ENCODE measurements at regions not wholly inside any gene's neighbourhood (a gene's known extent, or its start where the extent isn't known, plus 50 kb on each side); places are given as distances from the start of the nearest gene placed in this dataset.

DNA sequence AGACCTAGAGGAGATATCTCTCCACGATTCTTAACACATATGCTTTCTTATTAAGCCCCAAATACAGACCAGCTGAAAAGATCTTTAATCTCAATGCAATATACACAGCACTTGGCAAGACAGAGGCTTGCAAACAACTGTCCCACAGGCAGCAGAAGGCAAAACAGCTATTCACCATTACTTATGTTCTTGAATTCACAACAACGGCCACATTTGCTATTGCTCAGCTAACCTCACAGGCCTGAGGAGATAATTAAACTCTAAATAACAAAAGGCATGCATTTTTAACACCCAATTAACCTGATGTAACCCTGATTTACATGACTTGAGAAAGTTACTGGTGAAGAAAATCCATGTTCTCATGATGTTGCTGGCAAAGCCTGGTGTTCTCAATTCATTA is 216.4 kb downstream of the CRPPA start:
- Histone ChIP-seq H3K9ac (ENCODE audit: low read depth in 1 of 2, low read length in 2 of 2) (no peak overlapping the region), H3K27me3 (ENCODE audit: control insufficient read depth in 4 of 4, insufficient read depth in 4 of 4, low read length in 3 of 4) (no peaks in the 10 kb centered on the region), H3K4me3 (ENCODE audit: low read depth in 1 of 3, low read length in 3 of 3) (no peak overlapping the region), H3K36me3 (ENCODE audit: control insufficient read depth in 4 of 4, insufficient read depth in 3 of 4, low read depth in 1 of 4, low read length in 3 of 4) (peaks cover 0 to 2% (median 0%) of the 10 kb centered on the region in 4 donors), H3K4me1 (ENCODE audit: control insufficient read depth in 4 of 4, insufficient read depth in 4 of 4, low read length in 3 of 4) (no peaks in the 10 kb centered on the region), H3K27ac (ENCODE audit: low read depth in 1 of 2, low read length in 2 of 2) (no peak overlapping the region), H3K9me3 (ENCODE audit: control insufficient read depth in 4 of 4, low read length in 3 of 4) (no peaks in the 10 kb centered on the region)
- 74% methylated on average over 2 of the region's 2 CpGs for WGBS
- TF ChIP-seq FOXA2 (IDR thresholded peaks at IDR 0.05) (no peak), HNF4G (IDR thresholded peaks at IDR 0.05) (no peak), RAD21 (IDR thresholded peaks at IDR 0.05) (no peak), FOXA1 (IDR thresholded peaks at IDR 0.05) (no peak), SP1 (IDR thresholded peaks at IDR 0.05) (no peak), YY1 (IDR thresholded peaks at IDR 0.05) (no peak), RXRA (IDR thresholded peaks at IDR 0.05) (no peak), JUND (IDR thresholded peaks at IDR 0.05) (no peak), GABPA (IDR thresholded peaks at IDR 0.05 in 1 of 2, conservative IDR thresholded peaks at IDR 0.05 in 1 of 2) (no peak)
- TF ChIP-seq, protein P1, sequence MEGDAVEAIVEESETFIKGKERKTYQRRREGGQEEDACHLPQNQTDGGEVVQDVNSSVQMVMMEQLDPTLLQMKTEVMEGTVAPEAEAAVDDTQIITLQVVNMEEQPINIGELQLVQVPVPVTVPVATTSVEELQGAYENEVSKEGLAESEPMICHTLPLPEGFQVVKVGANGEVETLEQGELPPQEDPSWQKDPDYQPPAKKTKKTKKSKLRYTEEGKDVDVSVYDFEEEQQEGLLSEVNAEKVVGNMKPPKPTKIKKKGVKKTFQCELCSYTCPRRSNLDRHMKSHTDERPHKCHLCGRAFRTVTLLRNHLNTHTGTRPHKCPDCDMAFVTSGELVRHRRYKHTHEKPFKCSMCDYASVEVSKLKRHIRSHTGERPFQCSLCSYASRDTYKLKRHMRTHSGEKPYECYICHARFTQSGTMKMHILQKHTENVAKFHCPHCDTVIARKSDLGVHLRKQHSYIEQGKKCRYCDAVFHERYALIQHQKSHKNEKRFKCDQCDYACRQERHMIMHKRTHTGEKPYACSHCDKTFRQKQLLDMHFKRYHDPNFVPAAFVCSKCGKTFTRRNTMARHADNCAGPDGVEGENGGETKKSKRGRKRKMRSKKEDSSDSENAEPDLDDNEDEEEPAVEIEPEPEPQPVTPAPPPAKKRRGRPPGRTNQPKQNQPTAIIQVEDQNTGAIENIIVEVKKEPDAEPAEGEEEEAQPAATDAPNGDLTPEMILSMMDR (IDR thresholded peaks at IDR 0.05; ENCODE audit: low read depth, low read length, missing input control), result no peak
- TF ChIP-seq, protein P2, sequence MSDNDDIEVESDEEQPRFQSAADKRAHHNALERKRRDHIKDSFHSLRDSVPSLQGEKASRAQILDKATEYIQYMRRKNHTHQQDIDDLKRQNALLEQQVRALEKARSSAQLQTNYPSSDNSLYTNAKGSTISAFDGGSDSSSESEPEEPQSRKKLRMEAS (IDR thresholded peaks at IDR 0.05), result no peak
- no peak for DNase-seq (ENCODE audit: low spot score)

DNA sequence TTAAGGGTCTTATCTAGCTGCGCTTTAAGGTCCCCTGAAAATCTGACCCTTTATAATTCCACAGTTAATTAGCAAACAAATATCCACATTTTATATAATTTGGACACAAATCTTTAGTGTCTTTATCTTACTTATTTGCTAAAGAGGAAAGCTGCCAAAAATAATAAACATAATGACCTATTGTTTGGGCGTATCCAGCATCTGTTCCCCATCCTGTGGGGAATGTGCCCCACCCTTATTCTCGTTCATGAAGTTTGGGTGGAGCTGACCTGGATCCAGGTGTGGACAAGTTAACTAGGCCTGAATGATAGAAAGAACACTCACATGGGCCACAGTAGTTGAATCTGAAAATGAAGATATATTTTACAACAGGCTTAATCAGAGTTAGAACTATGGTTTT is 218.3 kb downstream of the CRPPA start:
- Histone ChIP-seq H3K27ac (ENCODE audit: low read depth in 1 of 2, low read length in 2 of 2) (no peak overlapping the region), H3K9ac (ENCODE audit: low read depth in 1 of 2, low read length in 2 of 2) (no peak overlapping the region), H3K27me3 (ENCODE audit: control insufficient read depth in 4 of 4, insufficient read depth in 4 of 4, low read length in 3 of 4) (no peaks in the 10 kb centered on the region), H3K9me3 (ENCODE audit: control insufficient read depth in 4 of 4, low read length in 3 of 4) (no peaks in the 10 kb centered on the region), H3K4me1 (ENCODE audit: control insufficient read depth in 4 of 4, insufficient read depth in 4 of 4, low read length in 3 of 4) (no peaks in the 10 kb centered on the region), H3K36me3 (ENCODE audit: control insufficient read depth in 4 of 4, insufficient read depth in 3 of 4, low read depth in 1 of 4, low read length in 3 of 4) (peaks cover 0 to 2% (median 0%) of the 10 kb centered on the region in 4 donors), H3K4me3 (ENCODE audit: low read depth in 1 of 3, low read length in 3 of 3) (no peak overlapping the region)
- TF ChIP-seq EGR1 (IDR thresholded peaks at IDR 0.05; ENCODE audit: low read depth in 2 of 2) (no peak), RAD21 (IDR thresholded peaks at IDR 0.05) (no peak), HNF4G (IDR thresholded peaks at IDR 0.05) (no peak), FOXA2 (IDR thresholded peaks at IDR 0.05) (no peak), JUND (IDR thresholded peaks at IDR 0.05) (no peak), FOXA1 (IDR thresholded peaks at IDR 0.05) (no peak), HNF4A (conservative IDR thresholded peaks at IDR 0.05) (no peak), TAF1 (conservative IDR thresholded peaks at IDR 0.05) (no peak), NR2F2 (IDR thresholded peaks at IDR 0.05) (no peak), RXRA (IDR thresholded peaks at IDR 0.05) (no peak), YY1 (IDR thresholded peaks at IDR 0.05) (no peak), GABPA (IDR thresholded peaks at IDR 0.05 in 1 of 2, conservative IDR thresholded peaks at IDR 0.05 in 1 of 2) (no peak), SP1 (IDR thresholded peaks at IDR 0.05) (no peak)
- TF ChIP-seq, protein P3, sequence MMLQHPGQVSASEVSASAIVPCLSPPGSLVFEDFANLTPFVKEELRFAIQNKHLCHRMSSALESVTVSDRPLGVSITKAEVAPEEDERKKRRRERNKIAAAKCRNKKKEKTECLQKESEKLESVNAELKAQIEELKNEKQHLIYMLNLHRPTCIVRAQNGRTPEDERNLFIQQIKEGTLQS (IDR thresholded peaks at IDR 0.05), result no peak
- TF ChIP-seq, protein P1 (IDR thresholded peaks at IDR 0.05; ENCODE audit: low read depth, low read length, missing input control), result no peak
- TF ChIP-seq, protein P2 (IDR thresholded peaks at IDR 0.05), result no peak
- TF ChIP-seq, protein P4, sequence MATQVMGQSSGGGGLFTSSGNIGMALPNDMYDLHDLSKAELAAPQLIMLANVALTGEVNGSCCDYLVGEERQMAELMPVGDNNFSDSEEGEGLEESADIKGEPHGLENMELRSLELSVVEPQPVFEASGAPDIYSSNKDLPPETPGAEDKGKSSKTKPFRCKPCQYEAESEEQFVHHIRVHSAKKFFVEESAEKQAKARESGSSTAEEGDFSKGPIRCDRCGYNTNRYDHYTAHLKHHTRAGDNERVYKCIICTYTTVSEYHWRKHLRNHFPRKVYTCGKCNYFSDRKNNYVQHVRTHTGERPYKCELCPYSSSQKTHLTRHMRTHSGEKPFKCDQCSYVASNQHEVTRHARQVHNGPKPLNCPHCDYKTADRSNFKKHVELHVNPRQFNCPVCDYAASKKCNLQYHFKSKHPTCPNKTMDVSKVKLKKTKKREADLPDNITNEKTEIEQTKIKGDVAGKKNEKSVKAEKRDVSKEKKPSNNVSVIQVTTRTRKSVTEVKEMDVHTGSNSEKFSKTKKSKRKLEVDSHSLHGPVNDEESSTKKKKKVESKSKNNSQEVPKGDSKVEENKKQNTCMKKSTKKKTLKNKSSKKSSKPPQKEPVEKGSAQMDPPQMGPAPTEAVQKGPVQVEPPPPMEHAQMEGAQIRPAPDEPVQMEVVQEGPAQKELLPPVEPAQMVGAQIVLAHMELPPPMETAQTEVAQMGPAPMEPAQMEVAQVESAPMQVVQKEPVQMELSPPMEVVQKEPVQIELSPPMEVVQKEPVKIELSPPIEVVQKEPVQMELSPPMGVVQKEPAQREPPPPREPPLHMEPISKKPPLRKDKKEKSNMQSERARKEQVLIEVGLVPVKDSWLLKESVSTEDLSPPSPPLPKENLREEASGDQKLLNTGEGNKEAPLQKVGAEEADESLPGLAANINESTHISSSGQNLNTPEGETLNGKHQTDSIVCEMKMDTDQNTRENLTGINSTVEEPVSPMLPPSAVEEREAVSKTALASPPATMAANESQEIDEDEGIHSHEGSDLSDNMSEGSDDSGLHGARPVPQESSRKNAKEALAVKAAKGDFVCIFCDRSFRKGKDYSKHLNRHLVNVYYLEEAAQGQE (IDR thresholded peaks at IDR 0.05), result no peak
- TF ChIP-seq, protein P5, sequence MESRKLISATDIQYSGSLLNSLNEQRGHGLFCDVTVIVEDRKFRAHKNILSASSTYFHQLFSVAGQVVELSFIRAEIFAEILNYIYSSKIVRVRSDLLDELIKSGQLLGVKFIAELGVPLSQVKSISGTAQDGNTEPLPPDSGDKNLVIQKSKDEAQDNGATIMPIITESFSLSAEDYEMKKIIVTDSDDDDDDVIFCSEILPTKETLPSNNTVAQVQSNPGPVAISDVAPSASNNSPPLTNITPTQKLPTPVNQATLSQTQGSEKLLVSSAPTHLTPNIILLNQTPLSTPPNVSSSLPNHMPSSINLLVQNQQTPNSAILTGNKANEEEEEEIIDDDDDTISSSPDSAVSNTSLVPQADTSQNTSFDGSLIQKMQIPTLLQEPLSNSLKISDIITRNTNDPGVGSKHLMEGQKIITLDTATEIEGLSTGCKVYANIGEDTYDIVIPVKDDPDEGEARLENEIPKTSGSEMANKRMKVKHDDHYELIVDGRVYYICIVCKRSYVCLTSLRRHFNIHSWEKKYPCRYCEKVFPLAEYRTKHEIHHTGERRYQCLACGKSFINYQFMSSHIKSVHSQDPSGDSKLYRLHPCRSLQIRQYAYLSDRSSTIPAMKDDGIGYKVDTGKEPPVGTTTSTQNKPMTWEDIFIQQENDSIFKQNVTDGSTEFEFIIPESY (IDR thresholded peaks at IDR 0.05), result no peak
- DNase-seq (ENCODE audit: low spot score), result no peak
- 78% methylated on average over 3 of the region's 3 CpGs for WGBS

Data from liver (tissue), 8 donors.